Glutamatergic neuron (in vitro differentiated cells): ENCODE measurements at regions not wholly inside any gene's neighbourhood (a gene's known extent, or its start where the extent isn't known, plus 50 kb on each side); places are given as distances from the start of the nearest gene placed in this dataset.

ENCODE experiments used
- DNase-seq: peaks from one replicate; pipeline ENCODE4 v3.0.0; 2022
- H3K27ac Mint-ChIP-seq: one replicate; pipeline ENCODE4 v1.8.0; 2020; ENCODE audit warnings: mild to moderate bottlenecking, mixed read lengths, inconsistent platforms; ENCODE audit not compliant: unreplicated experiment
- H3K27me3 Mint-ChIP-seq: one replicate; pipeline ENCODE4 v1.8.0; 2020; ENCODE audit warnings: mild to moderate bottlenecking, moderate library complexity, mixed read lengths, inconsistent platforms; ENCODE audit not compliant: unreplicated experiment
- H3K36me3 Mint-ChIP-seq: one replicate; pipeline ENCODE4 v1.8.0; 2020; ENCODE audit warnings: mild to moderate bottlenecking, mixed read lengths, inconsistent platforms; ENCODE audit not compliant: unreplicated experiment
- H3K4me1 Mint-ChIP-seq: one replicate; pipeline ENCODE4 v1.8.0; 2020; ENCODE audit warnings: mild to moderate bottlenecking, low read depth, mixed read lengths, inconsistent platforms; ENCODE audit not compliant: unreplicated experiment
- H3K4me3 Mint-ChIP-seq: one replicate; pipeline ENCODE4 v1.8.0; 2020; ENCODE audit warnings: mild to moderate bottlenecking, mixed read lengths, inconsistent platforms; ENCODE audit not compliant: unreplicated experiment
- H3K9me3 Mint-ChIP-seq: one replicate; pipeline ENCODE4 v1.8.0; 2020; ENCODE audit warnings: mild to moderate bottlenecking, moderate library complexity, mixed read lengths, inconsistent platforms; ENCODE audit not compliant: unreplicated experiment
- TF ChIP-seq, protein P1 (sequence below): fragments of 200-600 bp; sonication (generic); IDR thresholded peaks from one replicate; pipeline ENCODE4 v1.5.0; 2021; ENCODE audit not compliant: partially characterized antibody, unreplicated experiment

DNA sequence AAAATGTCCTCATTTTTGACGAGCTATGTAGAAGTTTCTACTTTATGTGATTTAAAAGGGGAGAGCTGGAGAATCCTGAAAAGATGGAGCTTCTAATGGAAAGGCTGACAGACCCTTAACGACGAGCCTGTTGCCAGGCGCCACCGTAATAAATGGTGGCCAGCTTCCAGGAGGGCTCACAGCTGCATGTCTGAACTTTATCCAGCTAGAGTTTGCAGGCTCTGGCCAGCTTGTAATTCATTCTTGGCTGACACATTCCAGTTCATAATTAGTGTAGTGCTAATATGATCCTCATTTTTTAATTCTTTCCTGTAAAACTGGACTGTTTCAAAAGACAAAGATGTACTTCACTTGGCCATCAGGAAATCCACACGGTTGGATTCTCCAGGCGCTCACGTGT is 246.7 kb downstream of the GAS1 start:
- Mint-ChIP-seq H3K4me1 (no peaks in the 10 kb centered on the region), H3K27ac (no peak overlapping the region), H3K36me3 (no peaks in the 10 kb centered on the region), H3K4me3 (no peak overlapping the region), H3K27me3 (no peaks in the 10 kb centered on the region), H3K9me3 (no peaks in the 10 kb centered on the region)
- TF ChIP-seq, protein P1, sequence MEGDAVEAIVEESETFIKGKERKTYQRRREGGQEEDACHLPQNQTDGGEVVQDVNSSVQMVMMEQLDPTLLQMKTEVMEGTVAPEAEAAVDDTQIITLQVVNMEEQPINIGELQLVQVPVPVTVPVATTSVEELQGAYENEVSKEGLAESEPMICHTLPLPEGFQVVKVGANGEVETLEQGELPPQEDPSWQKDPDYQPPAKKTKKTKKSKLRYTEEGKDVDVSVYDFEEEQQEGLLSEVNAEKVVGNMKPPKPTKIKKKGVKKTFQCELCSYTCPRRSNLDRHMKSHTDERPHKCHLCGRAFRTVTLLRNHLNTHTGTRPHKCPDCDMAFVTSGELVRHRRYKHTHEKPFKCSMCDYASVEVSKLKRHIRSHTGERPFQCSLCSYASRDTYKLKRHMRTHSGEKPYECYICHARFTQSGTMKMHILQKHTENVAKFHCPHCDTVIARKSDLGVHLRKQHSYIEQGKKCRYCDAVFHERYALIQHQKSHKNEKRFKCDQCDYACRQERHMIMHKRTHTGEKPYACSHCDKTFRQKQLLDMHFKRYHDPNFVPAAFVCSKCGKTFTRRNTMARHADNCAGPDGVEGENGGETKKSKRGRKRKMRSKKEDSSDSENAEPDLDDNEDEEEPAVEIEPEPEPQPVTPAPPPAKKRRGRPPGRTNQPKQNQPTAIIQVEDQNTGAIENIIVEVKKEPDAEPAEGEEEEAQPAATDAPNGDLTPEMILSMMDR, result no peak
- no peak for DNase-seq

DNA sequence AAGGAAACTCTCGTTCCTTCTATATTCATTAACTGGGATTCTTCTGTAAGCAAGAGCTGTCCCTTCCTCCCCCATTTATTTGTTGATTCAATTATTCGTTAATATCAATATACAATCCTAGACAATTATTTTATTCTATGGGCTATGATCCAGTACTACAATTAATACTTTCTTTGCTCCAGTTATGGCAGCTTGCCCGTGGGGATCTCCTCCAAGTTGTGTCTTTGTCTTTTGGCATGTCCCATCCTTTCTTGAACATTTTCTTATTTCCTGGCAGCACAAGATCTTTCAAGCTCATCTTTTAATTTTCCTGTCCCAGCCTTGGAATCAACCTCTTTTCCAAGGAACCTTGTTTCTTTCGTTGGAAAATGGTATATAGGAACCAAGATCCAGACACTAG is 249.3 kb downstream of the GAS1 start:
- Mint-ChIP-seq H3K27me3 (no peaks in the 10 kb centered on the region), H3K9me3 (no peaks in the 10 kb centered on the region), H3K4me3 (no peak overlapping the region), H3K4me1 (no peaks in the 10 kb centered on the region), H3K36me3 (no peaks in the 10 kb centered on the region), H3K27ac (no peak overlapping the region)
- no peak for DNase-seq
- TF ChIP-seq, protein P1, result no peak

DNA sequence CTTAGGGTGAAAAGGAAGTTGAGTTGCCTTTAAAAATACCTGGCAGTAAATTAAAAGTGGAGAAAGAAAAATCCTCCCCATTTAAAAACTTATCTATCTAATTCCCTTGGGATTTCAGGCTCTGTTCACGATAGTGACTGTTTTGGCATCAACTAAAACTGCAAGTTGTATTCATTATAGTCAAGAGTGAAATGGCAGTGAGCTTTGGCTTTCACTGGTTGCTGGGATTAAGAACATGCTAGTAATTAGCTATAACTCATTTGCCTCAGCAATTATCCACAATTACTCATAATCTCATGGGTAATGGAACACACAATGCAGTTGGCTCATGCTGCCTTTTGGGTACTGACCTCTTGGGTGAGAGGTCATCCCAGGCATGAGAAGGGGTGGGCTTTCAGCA is 250.1 kb downstream of the GAS1 start:
- H3K36me3 Mint-ChIP-seq, result no peaks in the 10 kb centered on the region
- no peak overlapping the region for H3K4me3 Mint-ChIP-seq
- TF ChIP-seq, protein P1, result no peak
- no peaks in the 10 kb centered on the region for H3K9me3 Mint-ChIP-seq
- H3K27ac Mint-ChIP-seq, result no peak overlapping the region
- H3K4me1 Mint-ChIP-seq, result no peaks in the 10 kb centered on the region
- no peak for DNase-seq
- no peaks in the 10 kb centered on the region for H3K27me3 Mint-ChIP-seq

DNA sequence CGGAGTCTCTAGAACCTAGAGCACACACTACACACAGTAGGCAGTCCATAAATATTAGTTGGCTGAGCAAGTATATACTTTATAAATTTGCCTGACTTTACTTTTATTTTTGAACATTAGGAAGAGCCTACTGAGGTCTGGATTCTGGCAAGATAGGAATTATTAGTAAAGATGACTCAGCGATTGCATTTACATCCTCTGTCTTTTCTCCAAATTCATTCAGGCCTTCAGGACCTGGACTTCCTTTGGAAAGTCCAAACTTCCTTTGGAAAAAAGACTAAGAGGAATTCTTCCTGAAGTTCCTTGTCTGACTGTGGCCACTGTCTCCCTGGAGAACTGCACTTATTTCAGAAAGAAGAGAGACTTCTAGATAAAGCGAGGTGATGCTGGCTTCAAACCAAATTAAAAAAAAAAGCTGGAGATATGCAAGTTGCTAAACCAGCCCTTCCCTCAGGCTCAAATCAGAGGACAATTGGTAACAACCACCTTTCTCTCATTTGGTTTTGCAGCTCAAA is 251.3 kb downstream of the GAS1 start:
- H3K27me3 Mint-ChIP-seq, result no peaks in the 10 kb centered on the region
- H3K9me3 Mint-ChIP-seq, result no peaks in the 10 kb centered on the region
- DNase-seq, result no peak
- TF ChIP-seq, protein P1, result no peak
- H3K4me1 Mint-ChIP-seq, result no peaks in the 10 kb centered on the region
- H3K27ac Mint-ChIP-seq, result no peak overlapping the region
- H3K4me3 Mint-ChIP-seq, result no peak overlapping the region
- no peaks in the 10 kb centered on the region for H3K36me3 Mint-ChIP-seq

DNA sequence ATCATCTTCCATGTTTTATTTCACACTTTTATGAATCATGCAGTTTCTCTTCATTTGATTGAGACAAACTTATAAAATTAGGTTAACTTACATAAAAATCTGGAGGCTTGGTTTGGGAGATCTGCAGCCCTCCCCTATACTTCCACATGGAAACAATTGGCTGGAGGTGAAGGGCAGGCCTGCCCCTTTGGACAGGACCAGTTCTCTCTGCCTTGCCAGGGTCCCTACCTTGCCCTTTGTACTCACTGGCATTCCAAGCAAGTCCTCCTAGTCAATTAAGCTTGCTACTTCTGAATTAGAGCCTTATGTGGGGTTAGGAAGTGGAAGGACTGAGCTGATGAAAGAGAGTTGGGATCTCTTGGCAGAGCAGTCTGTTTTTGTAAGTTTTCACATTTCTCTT is 257.3 kb downstream of the GAS1 start:
- no peaks in the 10 kb centered on the region for H3K4me1 Mint-ChIP-seq
- H3K36me3 Mint-ChIP-seq, result no peaks in the 10 kb centered on the region
- TF ChIP-seq, protein P1, result no peak
- H3K9me3 Mint-ChIP-seq, result peaks cover 3% of the 10 kb centered on the region
- H3K27ac Mint-ChIP-seq, result no peak overlapping the region
- H3K27me3 Mint-ChIP-seq, result no peaks in the 10 kb centered on the region
- H3K4me3 Mint-ChIP-seq, result no peak overlapping the region
- no peak for DNase-seq
